Large intestine (tissue), 3 donors: ENCODE measurements at regions not wholly inside any gene's neighbourhood (a gene's known extent, or its start where the extent isn't known, plus 50 kb on each side); places are given as distances from the start of the nearest gene placed in this dataset.
A peak's percentile ranks its signal among the peaks of the same experiment; 100 is the strongest.

ENCODE experiments used
- DNase-seq, 2 donors: peaks; one replicate each; pipeline versions ENCODE4 v3.0.0 to v3.0.0-alpha.2; 2013
- H3K27ac ChIP-seq: one replicate; pipeline ENCODE4 v1.5.1; 2013; ENCODE audit warnings: low read length
- H3K27me3 ChIP-seq: 2 replicates; pipeline ENCODE4 v1.6.1; 2013; ENCODE audit warnings: low read length; ENCODE audit not compliant: control insufficient read depth, insufficient read depth
- H3K36me3 ChIP-seq: 2 replicates; pipeline ENCODE4 v1.6.1; 2013; ENCODE audit warnings: low read length; ENCODE audit not compliant: control insufficient read depth, insufficient read depth
- H3K4me1 ChIP-seq: one replicate; pipeline ENCODE4 v1.6.1; 2013; ENCODE audit warnings: low read length; ENCODE audit not compliant: control insufficient read depth, insufficient read depth
- H3K4me3 ChIP-seq: one replicate; pipeline ENCODE4 v1.5.1; 2013; ENCODE audit warnings: low read length
- H3K9me3 ChIP-seq: one replicate; pipeline ENCODE4 v1.6.1; 2013; ENCODE audit warnings: mild to moderate bottlenecking, low read depth, low read length, moderate library complexity; ENCODE audit not compliant: control insufficient read depth
- WGBS: methylation state at CpG from one replicate; pipeline ENCODE4 v1.1.5; 2013; ENCODE audit warnings: low lambda C conversion rate; ENCODE audit not compliant: insufficient coverage; 5-methylcytosine and 5-hydroxymethylcytosine counted together

DNA sequence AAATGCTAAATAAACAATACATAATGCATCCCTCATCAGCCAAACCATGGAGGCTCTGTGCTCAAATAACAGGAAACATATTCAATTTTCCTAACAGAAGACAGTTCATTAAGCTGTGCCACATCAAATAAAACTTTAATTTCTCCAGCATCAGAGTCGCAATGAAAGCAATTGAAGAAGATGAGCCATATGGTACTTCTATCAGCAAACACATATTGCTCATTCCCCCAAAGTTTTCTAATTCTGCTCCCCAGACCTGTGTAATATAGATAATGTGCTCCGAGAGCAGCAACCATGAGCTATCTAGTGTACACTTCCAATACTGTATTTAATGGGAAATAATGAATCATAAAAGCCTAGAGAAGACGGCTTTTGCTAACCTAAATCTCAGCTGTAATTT, 263.2 kb downstream of the MEIS1 start:
- Histone ChIP-seq H3K4me1 (peaks cover 12% of the 10 kb centered on the region), H3K36me3 (no peaks in the 10 kb centered on the region), H3K27ac (no peak overlapping the region), H3K27me3 (no peaks in the 10 kb centered on the region), H3K4me3 (no peak overlapping the region), H3K9me3 (no peaks in the 10 kb centered on the region)
- WGBS, result 80% methylated on average over 1 of the region's 3 CpGs
- DNase-seq, result no peak

DNA sequence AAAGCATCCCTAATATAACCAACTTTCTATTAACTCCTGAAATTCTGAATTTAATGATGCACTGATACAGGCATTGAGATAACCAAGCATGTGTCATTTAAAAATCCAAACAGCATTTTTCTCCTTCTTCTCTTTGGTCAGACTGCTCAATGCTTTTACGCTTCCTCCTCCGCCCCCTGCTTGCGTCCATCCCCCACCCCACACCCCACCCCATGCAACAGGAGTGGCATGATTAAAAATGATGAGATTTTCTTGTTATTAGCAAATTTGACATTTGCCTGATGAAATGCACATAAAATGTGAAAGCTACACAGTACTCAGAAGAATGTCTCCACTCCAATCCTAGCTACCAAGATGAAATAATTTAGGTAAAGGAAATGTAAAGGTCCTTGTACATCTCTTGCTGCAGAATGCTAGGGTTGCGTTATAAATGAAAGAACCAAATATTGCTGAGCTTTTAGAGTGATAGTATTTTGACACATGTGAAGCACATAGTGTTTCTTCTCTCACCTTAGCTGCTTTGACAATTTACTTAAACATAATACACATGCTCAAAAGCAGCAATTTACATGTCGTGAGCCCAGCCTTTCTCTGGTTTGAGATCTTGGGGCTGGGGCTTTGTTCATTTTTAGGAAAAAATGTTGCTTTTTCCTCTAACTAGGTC, 263.8 kb downstream of the MEIS1 start:
- no peak for DNase-seq
- H3K4me3 ChIP-seq, result no peak overlapping the region
- 100% methylated on average over 1 of the region's 5 CpGs for WGBS
- no peaks in the 10 kb centered on the region for H3K36me3 ChIP-seq
- no peaks in the 10 kb centered on the region for H3K27me3 ChIP-seq
- H3K27ac ChIP-seq, result no peak overlapping the region
- H3K4me1 ChIP-seq, result peaks cover 12% of the 10 kb centered on the region
- no peaks in the 10 kb centered on the region for H3K9me3 ChIP-seq

- H3K27ac ChIP-seq, result no peak overlapping the region
- peaks cover 12% of the 10 kb centered on the region for H3K4me1 ChIP-seq
- H3K36me3 ChIP-seq, result no peaks in the 10 kb centered on the region
- DNase-seq, result no peak
- H3K27me3 ChIP-seq, result no peaks in the 10 kb centered on the region
- no peaks in the 10 kb centered on the region for H3K9me3 ChIP-seq
- WGBS, result no CpG with 5 or more reads among the region's 4 CpGs
- H3K4me3 ChIP-seq, result no peak overlapping the region
Measured at GRCh38 chr2:66699416-66699792, 264.5 kb downstream of the MEIS1 start.

DNA sequence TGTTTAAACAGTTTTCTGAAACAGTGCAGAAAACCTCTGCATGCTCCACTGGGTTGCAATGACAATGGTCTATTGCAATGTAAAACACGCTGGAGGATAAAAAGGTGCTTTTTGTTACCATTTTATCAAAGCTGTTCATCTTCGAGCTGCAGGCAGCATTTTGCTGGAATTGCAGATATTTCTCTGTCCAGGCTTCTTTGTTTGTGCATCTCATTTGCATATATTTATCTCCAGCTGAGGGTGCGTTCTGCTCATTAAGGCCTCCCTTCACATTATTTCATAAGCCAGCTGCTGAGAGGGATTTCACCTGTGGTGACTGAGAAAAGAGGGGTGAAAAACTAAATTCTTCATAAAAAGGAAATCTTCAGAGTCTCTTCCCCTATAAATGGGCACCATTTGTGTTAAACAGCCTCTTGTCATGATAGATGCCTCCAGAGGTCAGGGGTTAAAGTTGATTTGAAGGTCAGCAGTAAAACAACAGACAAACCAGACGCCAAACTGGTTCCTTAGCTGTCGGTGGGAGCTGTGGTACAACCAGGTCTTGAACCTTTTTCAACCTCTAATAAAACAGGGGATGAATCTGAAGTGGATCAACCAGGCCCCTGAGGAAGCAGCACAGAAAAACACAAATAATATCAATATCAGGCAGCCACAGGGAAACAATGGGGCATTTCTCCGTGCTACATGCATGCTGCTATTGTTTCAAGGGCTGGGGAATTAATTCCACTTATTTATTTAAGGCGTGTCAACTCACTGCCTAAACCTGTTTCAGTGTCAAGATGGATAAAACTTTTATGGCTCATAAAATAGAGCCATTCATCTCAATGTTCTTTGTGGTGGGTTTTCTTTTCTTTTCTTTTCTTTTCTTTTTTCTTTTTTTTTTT, 265.1 kb downstream of the MEIS1 start:
- no peaks in the 10 kb centered on the region for H3K36me3 ChIP-seq
- H3K9me3 ChIP-seq, result no peaks in the 10 kb centered on the region
- WGBS, result no CpG with 5 or more reads among the region's 7 CpGs
- no peak overlapping the region for H3K4me3 ChIP-seq
- no peaks in the 10 kb centered on the region for H3K27me3 ChIP-seq
- H3K4me1 ChIP-seq, result peaks cover 12% of the 10 kb centered on the region
- peak overlapping the region; percentile 23 for H3K27ac ChIP-seq
- no peak for DNase-seq

- Histone ChIP-seq H3K36me3 (no peaks in the 10 kb centered on the region), H3K4me3 (no peak overlapping the region), H3K4me1 (peaks cover 12% of the 10 kb centered on the region), H3K27me3 (no peaks in the 10 kb centered on the region), H3K9me3 (no peaks in the 10 kb centered on the region), H3K27ac (no peak overlapping the region)
- DNase-seq, result no peak
- 50% methylated on average over 2 of the region's 3 CpGs for WGBS
Measured at GRCh38 chr2:66700677-66701066, 265.7 kb downstream of the MEIS1 start.

DNA sequence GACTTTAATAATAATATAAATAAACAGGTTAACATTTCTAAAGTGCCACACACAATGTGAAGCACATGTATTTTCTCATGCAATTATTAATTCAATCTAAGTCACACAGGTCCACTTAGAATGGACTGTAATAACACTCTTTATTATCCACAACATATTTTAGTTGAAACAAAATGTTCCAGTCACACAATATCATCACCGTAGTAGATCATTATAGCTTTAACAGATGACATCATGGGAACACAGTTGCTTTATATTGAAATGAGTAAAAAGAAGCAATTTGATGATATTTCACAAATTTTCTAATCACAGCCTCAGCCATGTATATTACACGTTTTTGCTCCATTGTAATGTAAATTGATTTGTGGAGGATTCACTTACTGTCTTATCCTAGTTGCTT, 266.3 kb downstream of the MEIS1 start:
- H3K36me3 ChIP-seq, result no peaks in the 10 kb centered on the region
- no peak overlapping the region for H3K4me3 ChIP-seq
- WGBS, result 83% methylated on average over 1 of the region's 2 CpGs
- H3K27me3 ChIP-seq, result no peaks in the 10 kb centered on the region
- no peak for DNase-seq
- H3K27ac ChIP-seq, result no peak overlapping the region
- peaks cover 12% of the 10 kb centered on the region for H3K4me1 ChIP-seq
- H3K9me3 ChIP-seq, result no peaks in the 10 kb centered on the region

DNA sequence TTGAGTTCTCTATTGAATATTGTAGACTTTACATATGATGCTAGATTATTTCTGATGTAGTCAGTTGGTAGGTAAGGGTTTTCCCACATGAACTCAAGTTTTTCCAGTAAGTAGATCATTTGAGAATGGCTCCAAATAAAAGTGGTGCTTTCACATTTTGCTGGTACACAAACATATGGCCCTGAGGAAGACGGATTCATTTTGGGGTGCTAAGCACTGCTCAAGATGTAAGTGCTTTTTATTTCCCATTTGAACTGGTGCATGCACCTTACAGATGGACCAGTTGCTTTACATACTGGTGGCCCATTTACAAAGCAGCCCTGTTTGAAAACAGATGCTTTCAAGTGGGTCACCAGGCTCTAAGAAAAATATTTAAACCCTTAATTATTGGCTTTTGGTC, 266.7 kb downstream of the MEIS1 start:
- no peaks in the 10 kb centered on the region for H3K36me3 ChIP-seq
- H3K27me3 ChIP-seq, result no peaks in the 10 kb centered on the region
- H3K4me1 ChIP-seq, result peaks cover 12% of the 10 kb centered on the region
- no CpG with 5 or more reads among the region's 1 CpG for WGBS
- no peak overlapping the region for H3K27ac ChIP-seq
- no peak for DNase-seq
- no peak overlapping the region for H3K4me3 ChIP-seq
- H3K9me3 ChIP-seq, result no peaks in the 10 kb centered on the region

DNA sequence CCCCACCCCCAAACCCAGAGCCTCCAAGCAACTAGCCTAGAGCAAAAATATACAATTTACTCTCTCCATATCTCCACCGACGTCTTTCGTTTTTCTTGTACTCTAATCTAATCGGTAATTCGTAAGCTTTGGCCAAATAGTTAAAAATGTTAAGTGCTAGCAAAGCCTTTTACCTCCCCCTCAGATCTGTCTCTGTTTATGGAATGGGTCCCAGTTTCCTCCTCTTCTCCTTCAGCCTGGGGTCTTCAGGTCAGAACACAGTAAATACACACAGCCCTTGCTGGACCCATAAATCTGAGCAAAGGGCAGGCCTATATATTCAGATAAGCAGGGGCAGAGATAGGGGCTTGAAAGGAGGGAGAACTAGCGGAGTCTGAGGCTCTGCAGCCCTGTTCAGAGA, 267.4 kb downstream of the MEIS1 start:
- Histone ChIP-seq H3K9me3 (no peaks in the 10 kb centered on the region), H3K4me1 (peaks cover 12% of the 10 kb centered on the region), H3K27ac (no peak overlapping the region), H3K4me3 (no peak overlapping the region), H3K27me3 (no peaks in the 10 kb centered on the region), H3K36me3 (no peaks in the 10 kb centered on the region)
- DNase-seq, result peak in 1 of 2 donors; percentile 32
- WGBS, result 10% methylated on average over 2 of the region's 6 CpGs

GRCh38 chr2:66704786-66705185, 269.9 kb downstream of the MEIS1 start:
- Histone ChIP-seq H3K9me3 (no peaks in the 10 kb centered on the region), H3K4me1 (peaks cover 11% of the 10 kb centered on the region), H3K36me3 (no peaks in the 10 kb centered on the region), H3K27ac (no peak overlapping the region), H3K27me3 (no peaks in the 10 kb centered on the region), H3K4me3 (no peak overlapping the region)
- no peak for DNase-seq

- no peak overlapping the region for H3K4me3 ChIP-seq
- no CpG with 5 or more reads among the region's 1 CpG for WGBS
- no peaks in the 10 kb centered on the region for H3K27me3 ChIP-seq
- H3K9me3 ChIP-seq, result no peaks in the 10 kb centered on the region
- no peaks in the 10 kb centered on the region for H3K36me3 ChIP-seq
- no peaks in the 10 kb centered on the region for H3K4me1 ChIP-seq
- no peak overlapping the region for H3K27ac ChIP-seq
- no peak for DNase-seq
Measured at GRCh38 chr2:66714610-66715009, 279.7 kb downstream of the MEIS1 start.
